H1 (cell line): ENCODE measurements at regions not wholly inside any gene's neighbourhood (a gene's known extent, or its start where the extent isn't known, plus 50 kb on each side); places are given as distances from the start of the nearest gene placed in this dataset.

Experiments
- GABPA ChIP-seq: IDR thresholded peaks from 2 replicates; pipeline ENCODE4 v1.6.1; 2011; ENCODE audit warnings: mild to moderate bottlenecking, low read length, moderate library complexity, borderline replicate concordance; ENCODE audit not compliant: insufficient read depth
- GTF2F1 ChIP-seq: IDR thresholded peaks from 2 replicates; pipeline ENCODE4 v1.6.1; 2012; ENCODE audit warnings: low read depth, low read length, improper control_type of control experiment, borderline replicate concordance
- MAFK ChIP-seq: IDR thresholded peaks from 2 replicates; pipeline ENCODE4 v1.6.1; 2012; ENCODE audit warnings: low read depth, mild to moderate bottlenecking, improper control_type of control experiment, low read length
- NRF1 ChIP-seq: IDR thresholded peaks from 2 replicates; pipeline ENCODE4 v1.6.1; 2011; ENCODE audit warnings: mild to moderate bottlenecking, low read depth, low read length, improper control_type of control experiment

DNA sequence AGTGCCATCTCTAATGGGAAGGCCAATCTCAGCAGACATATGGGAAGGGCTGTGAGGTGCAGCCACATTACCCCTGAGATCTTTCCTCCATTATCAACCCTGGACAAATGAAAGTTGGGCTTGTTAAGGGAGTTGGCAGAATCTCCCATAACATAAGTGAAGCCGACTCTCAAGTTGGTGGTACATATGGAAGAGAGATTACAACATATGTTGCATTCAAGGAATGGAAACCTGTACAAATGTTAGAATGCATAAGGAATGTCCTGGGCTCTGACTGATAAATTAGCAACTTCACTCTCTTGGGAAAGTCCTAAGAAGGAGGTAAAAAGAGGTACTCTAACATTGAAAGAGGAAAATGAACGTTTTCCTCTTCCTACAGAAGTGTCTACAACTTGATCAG lies 288.7 kb downstream of the IL20RB start (continued):
- TF ChIP-seq MAFK, result no peak
- TF ChIP-seq NRF1, result no peak
- TF ChIP-seq GTF2F1, result no peak
- TF ChIP-seq GABPA, result no peak
